Hypothalamus (tissue), 51 donors: ENCODE measurements at regions not wholly inside any gene's neighbourhood (a gene's known extent, or its start where the extent isn't known, plus 50 kb on each side); places are given as distances from the start of the nearest gene placed in this dataset.

Experiments used
- DNase-seq, 51 donors: peaks; one replicate each; lab custom pipeline; 2025; lab: John Stamatoyannopoulos, UW

GRCh38 chr13:37944081-37944868 is 74.7 kb upstream of the TRPC4 start:
- DNase-seq, result no peak

- DNase-seq, result no peak
These were observed 73.4 kb upstream of the TRPC4 start for GRCh38 chr13:37942929-37943328.

- no peak for DNase-seq
These were observed 65.0 kb upstream of the TRPC4 start for GRCh38 chr13:37934339-37935191.

GRCh38 chr13:37929308-37929707 is 59.7 kb upstream of the TRPC4 start:
- no peak for DNase-seq

GRCh38 chr13:37927561-37927960 is 58.0 kb upstream of the TRPC4 start:
- no peak for DNase-seq

- no peak for DNase-seq
These were observed 56.4 kb upstream of the TRPC4 start for GRCh38 chr13:37925878-37926473.

- DNase-seq, result no peak
These were observed 53.7 kb upstream of the TRPC4 start for GRCh38 chr13:37923236-37923635.

GRCh38 chr13:37919329-37919880 is 49.8 kb upstream of the TRPC4 start:
- no peak for DNase-seq
